Mesendoderm (in vitro differentiated cells): ENCODE measurements at regions not wholly inside any gene's neighbourhood (a gene's known extent, or its start where the extent isn't known, plus 50 kb on each side); places are given as distances from the start of the nearest gene placed in this dataset.

ENCODE experiments used
- DNase-seq: peaks from one replicate; pipeline ENCODE4 v3.0.0; 2013
- H2AK5ac ChIP-seq: 2 replicates; pipeline ENCODE4 v1.6.1; 2013; ENCODE audit warnings: low read length, inconsistent platforms
- H2BK120ac ChIP-seq: 2 replicates; pipeline ENCODE4 v1.6.1; 2013; ENCODE audit warnings: low read depth, mild to moderate bottlenecking, low read length, moderate library complexity, mixed read lengths
- H2BK15ac ChIP-seq: replicated peaks from 2 replicates; pipeline ENCODE4 v1.6.1; 2013; ENCODE audit warnings: low read depth, mild to moderate bottlenecking, moderate library complexity
- H2BK5ac ChIP-seq: 2 replicates; pipeline ENCODE4 v1.6.1; 2013; ENCODE audit warnings: low read length, inconsistent platforms
- H3K18ac ChIP-seq: 2 replicates; pipeline ENCODE4 v1.6.1; 2013; ENCODE audit warnings: mild to moderate bottlenecking, low read length, mixed read lengths
- H3K23ac ChIP-seq: one replicate; pipeline ENCODE4 v1.6.1; 2013; ENCODE audit warnings: low read length
- H3K27ac ChIP-seq: 2 replicates; pipeline ENCODE4 v1.5.1; 2013; ENCODE audit warnings: low read depth, mild to moderate bottlenecking, inconsistent platforms, low read length, moderate library complexity
- H3K27me3 ChIP-seq: 2 replicates; pipeline ENCODE4 v1.6.1; 2013; ENCODE audit warnings: low read length, control low read depth, mild to moderate bottlenecking, inconsistent platforms; ENCODE audit not compliant: insufficient read depth, poor library complexity
- H3K36me3 ChIP-seq: 2 replicates; pipeline ENCODE4 v1.6.1; 2013; ENCODE audit warnings: low read length, inconsistent platforms; ENCODE audit not compliant: control insufficient read depth, insufficient read depth
- H3K4ac ChIP-seq: one replicate; pipeline ENCODE4 v1.6.1; 2013; ENCODE audit warnings: low read depth, mild to moderate bottlenecking, low read length, moderate library complexity
- H3K4me1 ChIP-seq: 2 replicates; pipeline ENCODE4 v1.6.1; 2013; ENCODE audit warnings: low read depth, low read length, inconsistent platforms; ENCODE audit not compliant: control insufficient read depth
- H3K4me2 ChIP-seq: 2 replicates; pipeline ENCODE4 v1.6.1; 2013; ENCODE audit warnings: low read length
- H3K4me3 ChIP-seq: 2 replicates; pipeline ENCODE4 v1.5.1; 2013; ENCODE audit warnings: mild to moderate bottlenecking, low read length
- H3K56ac ChIP-seq: one replicate; pipeline ENCODE4 v1.6.1; 2013; ENCODE audit warnings: low read length
- H3K79me1 ChIP-seq: 2 replicates; pipeline ENCODE4 v1.6.1; 2013; ENCODE audit warnings: low read length, inconsistent platforms
- H3K79me2 ChIP-seq: 2 replicates; pipeline ENCODE4 v1.6.1; 2013; ENCODE audit warnings: mild to moderate bottlenecking, low read length; ENCODE audit not compliant: control insufficient read depth, insufficient read depth
- H3K9ac ChIP-seq: 2 replicates; pipeline ENCODE4 v1.6.1; 2013; ENCODE audit warnings: low read length, inconsistent platforms
- H4K5ac ChIP-seq: one replicate; pipeline ENCODE4 v1.6.1; 2013; ENCODE audit warnings: low read length
- H4K8ac ChIP-seq: one replicate; pipeline ENCODE4 v1.6.1; 2013; ENCODE audit warnings: low read depth, mild to moderate bottlenecking, control low read depth, low read length, moderate library complexity
- WGBS: extraction: QIAGEN DNeasy Blood & Tissue Kit; methylation state at CpG from one replicate; pipeline ENCODE4 v1.1.7; 2013; ENCODE audit warnings: low lambda C conversion rate, missing lambda C conversion rate; ENCODE audit not compliant: insufficient coverage; ENCODE audit errors: extremely low coverage; 5-methylcytosine and 5-hydroxymethylcytosine counted together

DNA sequence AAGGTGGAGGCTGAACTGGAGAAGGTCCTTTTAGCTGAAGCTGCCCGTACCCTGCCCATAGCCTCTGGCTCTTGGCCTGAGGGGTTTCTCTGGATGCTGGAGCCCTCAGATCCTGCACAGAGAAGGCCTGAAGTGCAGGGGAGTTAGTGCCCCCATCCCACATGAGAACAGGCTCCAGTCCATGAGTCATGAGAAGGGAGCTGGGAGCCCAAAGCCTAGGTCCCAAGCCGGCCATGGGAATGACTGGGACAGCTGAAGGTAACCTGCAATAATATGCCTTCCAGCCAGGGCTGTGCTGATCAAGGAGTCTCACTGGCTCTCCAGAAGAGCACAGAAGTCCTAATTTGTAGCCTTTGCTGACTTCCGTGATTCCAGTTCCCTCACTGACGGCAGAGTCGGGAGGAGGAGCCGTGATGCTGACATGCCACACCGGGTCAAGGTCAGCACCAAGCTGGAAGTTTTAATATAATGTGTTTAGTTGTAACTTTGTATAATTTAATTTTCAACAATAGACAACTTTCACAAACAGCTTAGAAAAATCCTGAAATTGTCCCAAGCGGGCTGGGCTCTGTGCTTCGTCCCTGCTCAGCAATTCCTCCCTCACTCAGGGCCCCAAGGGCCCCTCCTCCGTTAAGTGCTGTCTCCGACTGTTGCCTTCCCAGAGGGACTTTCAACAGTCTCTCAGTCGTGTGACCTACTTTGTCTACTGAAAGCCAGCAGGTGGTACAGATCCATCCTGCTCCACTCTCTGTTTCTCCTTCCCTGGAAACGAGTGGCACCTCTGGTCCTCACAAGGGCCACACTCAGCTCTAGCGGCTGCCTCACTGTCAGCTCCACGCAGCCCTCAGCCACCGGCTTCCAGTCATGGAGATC lies 387.8 kb downstream of the GADD45G start:
- Histone ChIP-seq H3K79me2 (no peaks in the 10 kb centered on the region), H4K8ac (no peak overlapping the region), H3K4me2 (no peak overlapping the region), H3K9ac (no peak overlapping the region), H2AK5ac (no peak overlapping the region), H4K5ac (no peak overlapping the region), H3K18ac (no peak overlapping the region), H3K4me3 (no peak overlapping the region), H3K27ac (no peak overlapping the region), H3K27me3 (no peaks in the 10 kb centered on the region), H3K56ac (no peak overlapping the region), H2BK5ac (no peak overlapping the region), H3K23ac (peak overlapping the region; percentile 30), H3K79me1 (no peaks in the 10 kb centered on the region), H3K4me1 (peaks cover 17% of the 10 kb centered on the region), H3K36me3 (no peaks in the 10 kb centered on the region), H2BK120ac (no peak overlapping the region), H3K4ac (no peak overlapping the region), H2BK15ac (no peak overlapping the region)
- WGBS = no CpG with 5 or more reads among the region's 16 CpGs
- DNase-seq = peak; percentile 18

DNA sequence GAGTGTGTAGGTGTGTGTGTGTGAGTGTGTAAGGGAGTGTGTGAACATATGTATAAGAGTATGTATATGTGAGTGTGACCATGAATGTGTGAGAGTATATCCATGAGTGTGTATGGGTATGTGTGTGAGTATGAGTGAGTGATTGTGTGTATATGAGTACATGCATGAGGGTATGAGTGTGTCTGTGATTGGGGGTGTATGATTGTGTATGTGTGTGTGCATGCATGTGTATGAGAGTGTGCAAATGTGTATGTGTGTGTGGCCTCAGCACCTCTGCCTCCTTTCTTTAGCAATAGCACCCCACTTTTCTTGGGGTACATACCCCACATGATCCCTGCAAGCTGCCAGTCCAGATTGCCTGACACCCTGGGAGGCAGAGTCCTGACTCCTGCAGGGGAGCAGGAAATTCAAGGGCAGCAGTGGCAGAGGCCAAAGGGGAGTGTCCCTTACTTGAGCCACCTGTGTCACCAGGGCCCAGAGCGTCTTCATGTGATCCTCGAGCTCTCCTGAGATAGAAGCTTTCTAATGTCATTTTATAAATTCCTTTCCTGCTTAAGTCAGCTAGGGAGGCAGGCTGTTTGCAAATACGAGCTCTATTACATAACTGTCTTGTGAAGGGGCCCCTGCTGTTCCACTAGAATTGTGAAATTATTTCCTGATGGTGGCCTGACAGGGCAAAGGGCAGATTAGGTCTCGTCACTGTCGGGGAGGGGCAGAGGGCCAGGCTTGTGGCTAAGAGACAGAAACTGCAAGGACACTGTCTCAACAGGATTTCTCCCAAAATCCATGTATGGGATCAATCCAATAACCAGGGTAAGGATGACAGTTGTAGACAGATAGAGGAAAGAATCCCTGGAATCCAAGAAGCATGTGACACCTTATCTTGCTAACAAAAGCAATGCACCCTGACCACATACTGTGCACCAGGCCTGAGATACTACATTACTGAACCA lies 389.1 kb downstream of the GADD45G start:
- Histone ChIP-seq H3K79me2 (no peaks in the 10 kb centered on the region), H3K4me3 (no peak overlapping the region), H3K4ac (no peak overlapping the region), H2BK15ac (no peak overlapping the region), H3K27ac (no peak overlapping the region), H3K9ac (no peak overlapping the region), H3K56ac (no peak overlapping the region), H2AK5ac (no peak overlapping the region), H2BK5ac (no peak overlapping the region), H3K23ac (no peak overlapping the region), H3K4me1 (peaks cover 17% of the 10 kb centered on the region), H3K4me2 (no peak overlapping the region), H4K8ac (no peak overlapping the region), H4K5ac (no peak overlapping the region), H3K27me3 (no peaks in the 10 kb centered on the region), H3K79me1 (no peaks in the 10 kb centered on the region), H3K36me3 (no peaks in the 10 kb centered on the region), H2BK120ac (no peak overlapping the region), H3K18ac (no peak overlapping the region)
- peak; percentile 84 for DNase-seq
- WGBS = no CpG with 5 or more reads among the region's 5 CpGs

DNA sequence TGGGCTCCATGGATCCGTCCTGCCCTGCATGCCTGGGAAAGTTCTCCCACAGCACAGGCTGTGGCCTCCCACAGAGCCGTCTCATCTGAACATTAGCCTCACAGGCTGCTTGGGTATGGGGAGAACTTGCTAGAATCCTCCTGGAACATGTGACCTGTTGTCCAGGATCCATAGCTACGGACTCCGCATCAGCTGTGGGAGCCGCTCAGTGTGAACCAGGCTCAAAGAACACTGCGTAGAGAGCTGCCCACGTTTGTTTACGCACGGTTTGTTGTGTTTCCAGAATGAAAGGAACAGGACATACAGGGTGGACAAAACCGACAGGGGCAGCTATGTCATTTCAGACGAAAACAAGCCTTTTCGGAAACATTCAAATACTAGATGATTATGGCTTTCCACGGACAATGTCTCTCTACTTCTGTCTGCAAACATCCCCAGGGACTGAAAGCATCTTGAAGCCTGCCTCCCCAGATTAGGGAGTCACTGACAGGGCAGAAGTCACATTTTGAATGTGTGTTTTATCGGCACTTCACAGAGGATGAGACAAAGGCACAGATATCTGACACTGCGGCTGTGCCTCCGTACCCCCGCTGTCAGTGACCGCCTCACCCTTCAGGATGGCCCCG lies 390.3 kb downstream of the GADD45G start:
- DNase-seq = no peak
- Histone ChIP-seq H3K27me3 (no peaks in the 10 kb centered on the region), H3K9ac (no peak overlapping the region), H2AK5ac (no peak overlapping the region), H4K5ac (no peak overlapping the region), H3K18ac (no peak overlapping the region), H3K36me3 (no peaks in the 10 kb centered on the region), H3K23ac (no peak overlapping the region), H3K4me1 (peaks cover 17% of the 10 kb centered on the region), H3K27ac (no peak overlapping the region), H3K4me3 (no peak overlapping the region), H3K56ac (no peak overlapping the region), H2BK5ac (no peak overlapping the region), H2BK120ac (no peak overlapping the region), H4K8ac (no peak overlapping the region), H3K79me1 (no peaks in the 10 kb centered on the region), H2BK15ac (no peak overlapping the region), H3K4ac (no peak overlapping the region), H3K79me2 (no peaks in the 10 kb centered on the region), H3K4me2 (no peak overlapping the region)
- no CpG with 5 or more reads among the region's 19 CpGs for WGBS

DNA sequence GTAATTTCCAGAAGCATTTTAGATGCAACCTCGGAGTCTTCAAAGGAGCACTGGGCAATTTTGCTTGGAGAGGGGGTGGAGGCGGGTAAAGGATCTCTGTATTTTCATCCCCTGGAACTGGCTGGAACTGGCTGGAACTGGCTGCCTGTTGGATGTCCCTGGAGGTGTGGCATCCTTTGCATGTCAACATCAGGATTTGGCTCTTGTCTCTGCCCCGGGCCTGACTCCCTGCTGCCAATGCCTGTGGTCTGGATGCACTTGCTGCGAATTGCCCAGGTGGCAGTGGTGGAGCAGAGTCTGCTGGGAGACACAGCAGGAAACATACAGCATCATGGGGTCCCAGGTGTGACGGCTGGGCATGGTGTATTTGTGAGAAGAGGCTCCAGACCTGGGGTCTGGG lies 391.3 kb downstream of the GADD45G start:
- no CpG with 5 or more reads among the region's 5 CpGs for WGBS
- H3K79me1 ChIP-seq = no peaks in the 10 kb centered on the region
- peaks cover 17% of the 10 kb centered on the region for H3K4me1 ChIP-seq
- H3K79me2 ChIP-seq = no peaks in the 10 kb centered on the region
- H3K36me3 ChIP-seq = no peaks in the 10 kb centered on the region
- no peak overlapping the region for H3K18ac ChIP-seq
- no peaks in the 10 kb centered on the region for H3K27me3 ChIP-seq
- no peak overlapping the region for H3K23ac ChIP-seq
- no peak overlapping the region for H4K5ac ChIP-seq
- H2BK5ac ChIP-seq = no peak overlapping the region
- H3K4me2 ChIP-seq = no peak overlapping the region
- H2AK5ac ChIP-seq = no peak overlapping the region
- H3K4me3 ChIP-seq = no peak overlapping the region
- H3K56ac ChIP-seq = no peak overlapping the region
- no peak overlapping the region for H2BK15ac ChIP-seq
- no peak overlapping the region for H3K9ac ChIP-seq
- no peak overlapping the region for H4K8ac ChIP-seq
- H2BK120ac ChIP-seq = no peak overlapping the region
- H3K4ac ChIP-seq = no peak overlapping the region
- DNase-seq = peak; percentile 30
- no peak overlapping the region for H3K27ac ChIP-seq

DNA sequence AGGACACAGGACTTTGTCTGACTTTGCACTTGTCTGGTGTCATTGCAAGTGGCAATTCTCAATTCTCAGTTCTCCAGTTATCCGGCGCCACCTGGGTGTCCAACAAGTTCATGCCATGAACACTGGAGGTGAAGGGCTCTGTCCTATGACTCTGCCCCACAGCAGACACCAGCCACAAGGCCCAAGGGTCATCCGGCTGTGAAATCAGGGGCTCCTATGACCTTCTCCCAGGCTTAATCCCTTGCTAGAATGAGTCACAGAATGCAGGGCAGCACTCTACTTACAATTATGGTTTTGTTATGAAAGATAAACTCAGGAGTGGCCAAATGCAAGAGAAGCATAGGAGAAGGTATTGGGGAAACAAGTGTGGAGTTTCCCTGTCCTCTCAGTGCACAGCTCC lies 392.0 kb downstream of the GADD45G start:
- Histone ChIP-seq H3K56ac (no peak overlapping the region), H3K27ac (no peak overlapping the region), H3K27me3 (no peaks in the 10 kb centered on the region), H2BK15ac (no peak overlapping the region), H3K79me2 (no peaks in the 10 kb centered on the region), H3K9ac (no peak overlapping the region), H3K4me1 (peaks cover 17% of the 10 kb centered on the region), H3K4me3 (no peak overlapping the region), H2BK5ac (no peak overlapping the region), H3K4ac (no peak overlapping the region), H4K8ac (no peak overlapping the region), H3K4me2 (no peak overlapping the region), H3K36me3 (no peaks in the 10 kb centered on the region), H3K18ac (no peak overlapping the region), H4K5ac (no peak overlapping the region), H2BK120ac (no peak overlapping the region), H3K79me1 (no peaks in the 10 kb centered on the region), H2AK5ac (no peak overlapping the region), H3K23ac (no peak overlapping the region)
- no CpG with 5 or more reads among the region's 3 CpGs for WGBS
- DNase-seq = no peak
